Astrocyte (in vitro differentiated cells and primary cell): ENCODE measurements at regions not wholly inside any gene's neighbourhood (a gene's known extent, or its start where the extent isn't known, plus 50 kb on each side); places are given as distances from the start of the nearest gene placed in this dataset.

Experiments used
- DNase-seq: peaks from one replicate; pipeline ENCODE4 v3.0.0-alpha.2; 2010; ENCODE audit warnings: low read depth
- FAIRE-seq: peaks from 2 replicates; lab custom pipeline; 2011; peaks lifted over from hg19 to GRCh38; lab: Jason Lieb, UNC
- H2AFZ ChIP-seq: 2 replicates; pipeline ENCODE4 v1.6.0; 2012; ENCODE audit warnings: low read depth, low read length, inconsistent platforms
- H3K27ac ChIP-seq: 2 replicates; pipeline ENCODE4 v1.5.1; 2011; ENCODE audit warnings: low read depth, low read length, inconsistent platforms
- H3K27me3 ChIP-seq: 2 replicates; pipeline ENCODE4 v1.6.0; 2011; ENCODE audit warnings: low read length, inconsistent platforms; ENCODE audit not compliant: insufficient read depth
- H3K36me3 ChIP-seq: 2 replicates; pipeline ENCODE4 v1.5.1; 2011; ENCODE audit warnings: low read length, inconsistent platforms; ENCODE audit not compliant: insufficient read depth
- H3K4me1 ChIP-seq: 2 replicates; pipeline ENCODE4 v1.5.1; 2011; ENCODE audit warnings: low read length, inconsistent platforms; ENCODE audit not compliant: insufficient read depth
- H3K4me2 ChIP-seq: 2 replicates; pipeline ENCODE4 v1.6.0; 2012; ENCODE audit warnings: low read length, inconsistent platforms
- H3K4me3 ChIP-seq: 2 replicates; pipeline ENCODE4 v1.5.1; 2011; ENCODE audit warnings: low read depth, mild to moderate bottlenecking, low read length, inconsistent platforms; ENCODE audit not compliant: insufficient read depth
- H3K79me2 ChIP-seq: 2 replicates; pipeline ENCODE4 v1.6.0; 2012; ENCODE audit warnings: mild to moderate bottlenecking, low read length, inconsistent platforms; ENCODE audit not compliant: insufficient read depth
- H3K9ac ChIP-seq: 2 replicates; pipeline ENCODE4 v1.6.0; 2012; ENCODE audit warnings: mild to moderate bottlenecking, low read length, inconsistent platforms
- H3K9me3 ChIP-seq: 2 replicates; pipeline ENCODE4 v1.5.1; 2012; ENCODE audit warnings: low read depth, mild to moderate bottlenecking, low read length, inconsistent platforms; ENCODE audit not compliant: insufficient read depth
- H4K20me1 ChIP-seq: 2 replicates; pipeline ENCODE4 v1.6.0; 2012; ENCODE audit warnings: low read length, inconsistent platforms; ENCODE audit not compliant: insufficient read depth
- H3K27ac Mint-ChIP-seq: one replicate; pipeline ENCODE4 v1.8.0; 2021; ENCODE audit warnings: mild to moderate bottlenecking, mixed read lengths; ENCODE audit not compliant: unreplicated experiment
- H3K27me3 Mint-ChIP-seq: one replicate; pipeline ENCODE4 v1.8.0; 2021; ENCODE audit warnings: low read depth, mixed read lengths; ENCODE audit not compliant: unreplicated experiment
- H3K36me3 Mint-ChIP-seq: one replicate; pipeline ENCODE4 v1.8.0; 2021; ENCODE audit warnings: low read depth, mixed read lengths; ENCODE audit not compliant: unreplicated experiment
- H3K4me1 Mint-ChIP-seq: one replicate; pipeline ENCODE4 v1.8.0; 2021; ENCODE audit warnings: low read depth, mixed read lengths; ENCODE audit not compliant: unreplicated experiment
- H3K4me3 Mint-ChIP-seq: one replicate; pipeline ENCODE4 v1.8.0; 2021; ENCODE audit warnings: mild to moderate bottlenecking, moderate library complexity, mixed read lengths; ENCODE audit not compliant: unreplicated experiment
- H3K9me3 Mint-ChIP-seq: one replicate; pipeline ENCODE4 v1.8.0; 2021; ENCODE audit warnings: mild to moderate bottlenecking, mixed read lengths; ENCODE audit not compliant: unreplicated experiment
- EZH2 ChIP-seq: IDR thresholded peaks from 2 replicates; pipeline ENCODE4 v1.6.1; 2012; ENCODE audit warnings: mild to moderate bottlenecking, low read length, inconsistent platforms; ENCODE audit not compliant: insufficient read depth
- TF ChIP-seq, protein P1 (sequence below): IDR thresholded peaks from 2 replicates; pipeline ENCODE4 v1.5.1; 2011; ENCODE audit warnings: low read depth, mild to moderate bottlenecking, inconsistent platforms, low read length, moderate library complexity; ENCODE audit not compliant: insufficient read depth

DNA sequence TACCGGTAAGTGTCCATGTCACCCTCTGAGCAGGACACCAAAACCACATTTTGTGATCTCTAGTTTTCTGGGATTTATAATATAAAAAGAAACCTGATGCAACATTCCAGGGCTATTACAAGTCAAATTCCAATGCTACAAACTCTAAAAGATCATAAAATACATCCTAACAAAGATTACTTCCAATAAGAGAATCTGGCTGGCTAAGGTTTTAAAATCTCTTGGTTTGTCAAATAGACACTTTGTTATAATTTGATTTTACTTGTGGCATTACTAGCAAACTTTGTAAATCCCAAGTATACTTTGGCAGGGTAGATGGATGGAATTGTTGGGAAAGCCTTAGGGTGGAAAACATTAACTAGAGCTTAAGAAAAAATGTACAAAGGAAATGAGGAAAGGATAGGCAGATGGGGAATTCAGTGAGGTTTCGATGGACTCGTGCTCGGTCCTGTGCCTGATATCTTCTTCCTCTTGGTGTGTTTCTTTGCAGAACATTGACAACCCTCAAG lies 74.0 kb upstream of the POMP start:
- Mint-ChIP-seq H3K27me3 (no peaks in the 10 kb centered on the region), H3K27ac (peak overlapping the region; percentile 92), H3K36me3 (no peaks in the 10 kb centered on the region), H3K4me3 (no peak overlapping the region), H3K4me1 (peaks cover 13% of the 10 kb centered on the region), H3K9me3 (no peaks in the 10 kb centered on the region)
- Histone ChIP-seq H3K36me3 (no peaks in the 10 kb centered on the region), H3K4me1 (peaks cover 6% of the 10 kb centered on the region), H3K27ac (no peak overlapping the region), H2AFZ (no peak overlapping the region), H3K9ac (no peak overlapping the region), H3K79me2 (no peaks in the 10 kb centered on the region), H3K27me3 (no peaks in the 10 kb centered on the region), H4K20me1 (no peaks in the 10 kb centered on the region), H3K9me3 (no peaks in the 10 kb centered on the region), H3K4me2 (peak overlapping the region; percentile 46), H3K4me3 (no peak overlapping the region)
- peak; percentile 39 for FAIRE-seq
- peak; percentile 55 for DNase-seq
- TF ChIP-seq EZH2: no peak
- TF ChIP-seq, protein P1, sequence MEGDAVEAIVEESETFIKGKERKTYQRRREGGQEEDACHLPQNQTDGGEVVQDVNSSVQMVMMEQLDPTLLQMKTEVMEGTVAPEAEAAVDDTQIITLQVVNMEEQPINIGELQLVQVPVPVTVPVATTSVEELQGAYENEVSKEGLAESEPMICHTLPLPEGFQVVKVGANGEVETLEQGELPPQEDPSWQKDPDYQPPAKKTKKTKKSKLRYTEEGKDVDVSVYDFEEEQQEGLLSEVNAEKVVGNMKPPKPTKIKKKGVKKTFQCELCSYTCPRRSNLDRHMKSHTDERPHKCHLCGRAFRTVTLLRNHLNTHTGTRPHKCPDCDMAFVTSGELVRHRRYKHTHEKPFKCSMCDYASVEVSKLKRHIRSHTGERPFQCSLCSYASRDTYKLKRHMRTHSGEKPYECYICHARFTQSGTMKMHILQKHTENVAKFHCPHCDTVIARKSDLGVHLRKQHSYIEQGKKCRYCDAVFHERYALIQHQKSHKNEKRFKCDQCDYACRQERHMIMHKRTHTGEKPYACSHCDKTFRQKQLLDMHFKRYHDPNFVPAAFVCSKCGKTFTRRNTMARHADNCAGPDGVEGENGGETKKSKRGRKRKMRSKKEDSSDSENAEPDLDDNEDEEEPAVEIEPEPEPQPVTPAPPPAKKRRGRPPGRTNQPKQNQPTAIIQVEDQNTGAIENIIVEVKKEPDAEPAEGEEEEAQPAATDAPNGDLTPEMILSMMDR: no peak

DNA sequence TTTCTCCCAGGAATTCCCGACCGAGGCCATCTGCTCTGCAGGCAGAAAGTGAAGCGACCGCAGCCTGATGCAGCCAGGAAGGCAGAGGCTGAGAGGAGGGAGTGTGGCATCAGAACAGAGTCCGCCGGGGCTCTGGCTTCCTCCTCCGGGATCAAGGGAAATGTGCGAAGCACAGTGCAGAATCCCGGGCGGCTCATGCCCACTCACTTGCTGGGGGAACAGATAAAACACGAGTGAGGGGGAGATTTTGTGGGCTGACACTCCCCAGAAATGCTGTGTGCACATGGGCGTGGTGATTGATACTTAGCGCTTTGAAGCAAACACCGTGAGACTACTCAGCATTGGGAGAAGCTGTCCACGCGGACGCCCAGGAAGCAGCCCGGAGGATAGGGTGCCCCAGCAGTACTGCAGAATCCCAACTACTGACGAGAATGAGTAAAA lies 75.3 kb upstream of the POMP start:
- Mint-ChIP-seq H3K36me3 (no peaks in the 10 kb centered on the region), H3K27me3 (no peaks in the 10 kb centered on the region), H3K4me1 (peaks cover 17% of the 10 kb centered on the region), H3K4me3 (no peak overlapping the region), H3K27ac (no peak overlapping the region), H3K9me3 (no peaks in the 10 kb centered on the region)
- Histone ChIP-seq H3K9ac (no peak overlapping the region), H3K4me3 (no peak overlapping the region), H3K27ac (no peak overlapping the region), H3K36me3 (no peaks in the 10 kb centered on the region), H3K4me2 (peak overlapping the region; percentile 43), H3K9me3 (no peaks in the 10 kb centered on the region), H2AFZ (no peak overlapping the region), H3K79me2 (no peaks in the 10 kb centered on the region), H3K4me1 (peaks cover 6% of the 10 kb centered on the region), H3K27me3 (no peaks in the 10 kb centered on the region), H4K20me1 (no peaks in the 10 kb centered on the region)
- no peak for FAIRE-seq
- TF ChIP-seq EZH2: no peak
- TF ChIP-seq, protein P1: no peak
- no peak for DNase-seq

DNA sequence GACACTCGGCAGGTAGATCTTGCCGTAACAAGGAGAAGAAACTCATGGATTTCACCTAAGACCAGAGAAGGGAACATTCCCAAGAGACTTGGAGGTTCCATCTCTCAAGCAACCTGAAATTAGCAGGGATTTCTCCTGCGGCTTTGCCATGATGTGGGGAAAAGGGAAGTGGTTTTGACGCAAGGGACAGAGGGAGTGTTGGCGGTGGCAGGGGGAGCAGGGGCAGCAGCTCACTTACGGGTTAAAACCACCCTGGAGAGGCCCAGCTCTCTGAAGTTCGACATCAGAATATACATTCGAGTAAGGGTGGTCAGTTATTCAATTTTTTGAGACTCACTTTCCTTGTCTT lies 76.1 kb upstream of the POMP start:
- H3K36me3 Mint-ChIP-seq: no peaks in the 10 kb centered on the region
- Histone ChIP-seq H3K4me1 (peaks cover 6% of the 10 kb centered on the region), H2AFZ (no peak overlapping the region), H3K27me3 (no peaks in the 10 kb centered on the region), H4K20me1 (no peaks in the 10 kb centered on the region), H3K9me3 (no peaks in the 10 kb centered on the region), H3K4me2 (no peak overlapping the region), H3K36me3 (no peaks in the 10 kb centered on the region), H3K79me2 (no peaks in the 10 kb centered on the region), H3K4me3 (no peak overlapping the region), H3K27ac (no peak overlapping the region), H3K9ac (no peak overlapping the region)
- TF ChIP-seq EZH2: no peak
- TF ChIP-seq, protein P1: no peak
- FAIRE-seq: no peak
- no peaks in the 10 kb centered on the region for H3K9me3 Mint-ChIP-seq
- no peak overlapping the region for H3K4me3 Mint-ChIP-seq
- DNase-seq: no peak
- H3K4me1 Mint-ChIP-seq: peaks cover 17% of the 10 kb centered on the region
- H3K27ac Mint-ChIP-seq: no peak overlapping the region
- H3K27me3 Mint-ChIP-seq: no peaks in the 10 kb centered on the region
